Spleen (tissue), 7 donors: ENCODE measurements at regions not wholly inside any gene's neighbourhood (a gene's known extent, or its start where the extent isn't known, plus 50 kb on each side); places are given as distances from the start of the nearest gene placed in this dataset.

ENCODE experiments used
- POLR2A ChIP-seq, 3 donors: fragments of 450-650 bp; IDR thresholded peaks; one replicate each; pipeline ENCODE4 v1.5.1; 2017; ENCODE audit warnings: antibody characterized with exemption in 3 of 3, mild to moderate bottlenecking in 1 of 3
- POLR2AphosphoS5 ChIP-seq, 3 donors: sonication (generic); formaldehyde crosslinking; IDR thresholded peaks; one replicate each; pipeline ENCODE4 v1.5.1; 2017; ENCODE audit warnings: antibody characterized with exemption in 3 of 3
- TF ChIP-seq, protein P1 (sequence below), 11 experiments: fragments of 200-600 bp in 7 of 11; fragments of 450-650 bp in 4 of 11; sonication (generic) in 4 of 11; IDR thresholded peaks in 8 of 11; conservative IDR thresholded peaks in 3 of 11; 1 replicate in 7 of 11; 2 replicates in 4 of 11; pipeline versions ENCODE4 v1.4.0 to v1.8.0; 2016 to 2021; ENCODE audit warnings: antibody characterized with exemption in 11 of 11, inconsistent platforms in 4 of 11, mild to moderate bottlenecking in 1 of 11
- donor health status: DM: no; HTN: no; CAD: no; lungs with moderate emphysema.
- donor health status: DM: no; HTN: no; CAD: no.
- donor health status: DM: no; HTN: no; CAD: no.

DNA sequence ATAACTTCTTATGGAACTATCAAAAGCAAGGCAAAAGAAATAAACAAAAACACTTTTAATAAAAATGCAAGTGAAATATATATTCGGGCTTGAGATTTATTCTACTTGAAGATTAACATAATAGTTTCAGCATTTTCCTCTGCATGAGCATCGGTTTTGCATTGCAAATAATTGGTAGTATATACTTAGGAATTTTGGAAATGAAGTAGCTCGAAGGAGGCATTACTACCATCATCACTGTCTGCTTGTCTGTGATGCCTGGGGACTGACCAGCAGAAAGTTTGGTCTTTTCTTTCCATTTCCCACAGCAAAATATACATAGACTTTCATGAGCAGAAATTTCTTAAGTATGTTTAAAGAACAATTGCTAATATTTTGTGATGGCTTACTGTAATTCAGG lies 570.7 kb downstream of the HTR1B start:
- TF ChIP-seq, protein P1, sequence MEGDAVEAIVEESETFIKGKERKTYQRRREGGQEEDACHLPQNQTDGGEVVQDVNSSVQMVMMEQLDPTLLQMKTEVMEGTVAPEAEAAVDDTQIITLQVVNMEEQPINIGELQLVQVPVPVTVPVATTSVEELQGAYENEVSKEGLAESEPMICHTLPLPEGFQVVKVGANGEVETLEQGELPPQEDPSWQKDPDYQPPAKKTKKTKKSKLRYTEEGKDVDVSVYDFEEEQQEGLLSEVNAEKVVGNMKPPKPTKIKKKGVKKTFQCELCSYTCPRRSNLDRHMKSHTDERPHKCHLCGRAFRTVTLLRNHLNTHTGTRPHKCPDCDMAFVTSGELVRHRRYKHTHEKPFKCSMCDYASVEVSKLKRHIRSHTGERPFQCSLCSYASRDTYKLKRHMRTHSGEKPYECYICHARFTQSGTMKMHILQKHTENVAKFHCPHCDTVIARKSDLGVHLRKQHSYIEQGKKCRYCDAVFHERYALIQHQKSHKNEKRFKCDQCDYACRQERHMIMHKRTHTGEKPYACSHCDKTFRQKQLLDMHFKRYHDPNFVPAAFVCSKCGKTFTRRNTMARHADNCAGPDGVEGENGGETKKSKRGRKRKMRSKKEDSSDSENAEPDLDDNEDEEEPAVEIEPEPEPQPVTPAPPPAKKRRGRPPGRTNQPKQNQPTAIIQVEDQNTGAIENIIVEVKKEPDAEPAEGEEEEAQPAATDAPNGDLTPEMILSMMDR (IDR thresholded peaks at IDR 0.05 in 8 of 11, conservative IDR thresholded peaks at IDR 0.05 in 3 of 11): no peak
- TF ChIP-seq POLR2A (IDR thresholded peaks at IDR 0.05): no peak
- no peak for TF ChIP-seq POLR2AphosphoS5 (IDR thresholded peaks at IDR 0.05)
